ENCODE measurements at regions not wholly inside any gene's neighbourhood (a gene's known extent, or its start where the extent isn't known, plus 50 kb on each side); places are given as distances from the start of the nearest gene placed in this dataset.

GRCh38 chr2:56484906-56485305 is 301.1 kb downstream of the CCDC85A start:
- ChIA-PET POLR2A (no interaction called here), CTCF (no interaction called here)
- no TSS peak for BruUV-seq (replicated peaks)
- Histone ChIP-seq H3K9me3 (no peaks in the 10 kb centered on the region), H3K27me3 (replicated peaks; ENCODE audit: control insufficient read depth, insufficient read depth, low read length) (no peaks in the 10 kb centered on the region), H3K36me3 (ENCODE audit: control insufficient read depth, insufficient read depth, low read length) (no peaks in the 10 kb centered on the region), H3K4me3 (ENCODE audit: low read depth, low read length) (no peak overlapping the region), H3K4me1 (no peaks in the 10 kb centered on the region)
- no peaks in the 10 kb centered on the region for H3K4me1 Mint-ChIP-seq (ENCODE audit: low read depth, unreplicated experiment)
- DNase-seq, result no peak
- TF ChIP-seq CTCF (IDR thresholded peaks at IDR 0.05; ENCODE audit: insufficient read depth in 1 of 2, low read depth in 1 of 2, low read length in 1 of 2, severe bottlenecking in 1 of 2, unreplicated experiment in 1 of 2), result no peak
- no peak overlapping the region for H3K27ac Mint-ChIP-seq (ENCODE audit: unreplicated experiment)
- no peak overlapping the region for H3K4me3 Mint-ChIP-seq (ENCODE audit: unreplicated experiment)
- intact Hi-C loops (cut with micrococcal nuclease; ENCODE audit: unreplicated experiment), result no loop called here
- no peaks in the 10 kb centered on the region for H3K9me3 Mint-ChIP-seq (ENCODE audit: unreplicated experiment)
- no peaks in the 10 kb centered on the region for H3K36me3 Mint-ChIP-seq (ENCODE audit: insufficient read depth, unreplicated experiment)
- H3K27me3 Mint-ChIP-seq (ENCODE audit: insufficient read depth, unreplicated experiment), result peaks cover 13% of the 10 kb centered on the region

GRCh38 chr2:56500317-56500716 is 316.5 kb downstream of the CCDC85A start:
- Mint-ChIP-seq H3K9me3 (ENCODE audit: unreplicated experiment) (peaks cover 9% of the 10 kb centered on the region), H3K4me3 (ENCODE audit: unreplicated experiment) (no peak overlapping the region), H3K4me1 (ENCODE audit: low read depth, unreplicated experiment) (no peaks in the 10 kb centered on the region), H3K36me3 (ENCODE audit: insufficient read depth, unreplicated experiment) (no peaks in the 10 kb centered on the region), H3K27me3 (ENCODE audit: insufficient read depth, unreplicated experiment) (peaks cover 2% of the 10 kb centered on the region), H3K27ac (ENCODE audit: unreplicated experiment) (no peak overlapping the region)
- H3K36me3 ChIP-seq (ENCODE audit: control insufficient read depth, insufficient read depth, low read length), result no peaks in the 10 kb centered on the region
- H3K4me3 ChIP-seq (ENCODE audit: low read depth, low read length), result no peak overlapping the region
- no peaks in the 10 kb centered on the region for H3K4me1 ChIP-seq
- intact Hi-C loops (cut with micrococcal nuclease; ENCODE audit: unreplicated experiment), result no loop called here
- no peak for TF ChIP-seq CTCF (IDR thresholded peaks at IDR 0.05; ENCODE audit: insufficient read depth in 1 of 2, low read depth in 1 of 2, low read length in 1 of 2, severe bottlenecking in 1 of 2, unreplicated experiment in 1 of 2)
- POLR2A ChIA-PET, result no interaction called here
- BruUV-seq (replicated peaks), result no TSS peak
- no peak for DNase-seq
- no peaks in the 10 kb centered on the region for H3K9me3 ChIP-seq
- CTCF ChIA-PET, result no interaction called here
- H3K27me3 ChIP-seq (replicated peaks; ENCODE audit: control insufficient read depth, insufficient read depth, low read length), result no peaks in the 10 kb centered on the region

GRCh38 chr2:56502616-56503015 is 318.8 kb downstream of the CCDC85A start:
- BruUV-seq (replicated peaks), result no TSS peak
- ChIA-PET CTCF (no interaction called here), POLR2A (no interaction called here)
- DNase-seq, result no peak
- no peak overlapping the region for H3K4me3 ChIP-seq (ENCODE audit: low read depth, low read length)
- no peaks in the 10 kb centered on the region for H3K4me1 ChIP-seq
- intact Hi-C loops (cut with micrococcal nuclease; ENCODE audit: unreplicated experiment), result loop anchor here (1.0 kb wide), 1 partner anchor 13 kb away; no protein-coding TSS in a partner anchor
- H3K9me3 ChIP-seq, result no peaks in the 10 kb centered on the region
- no peaks in the 10 kb centered on the region for H3K4me1 Mint-ChIP-seq (ENCODE audit: low read depth, unreplicated experiment)
- no peak for TF ChIP-seq CTCF (IDR thresholded peaks at IDR 0.05; ENCODE audit: insufficient read depth in 1 of 2, low read depth in 1 of 2, low read length in 1 of 2, severe bottlenecking in 1 of 2, unreplicated experiment in 1 of 2)
- H3K27me3 ChIP-seq (replicated peaks; ENCODE audit: control insufficient read depth, insufficient read depth, low read length), result no peaks in the 10 kb centered on the region
- H3K27me3 Mint-ChIP-seq (ENCODE audit: insufficient read depth, unreplicated experiment), result peaks cover 2% of the 10 kb centered on the region
- no peaks in the 10 kb centered on the region for H3K36me3 Mint-ChIP-seq (ENCODE audit: insufficient read depth, unreplicated experiment)
- H3K36me3 ChIP-seq (ENCODE audit: control insufficient read depth, insufficient read depth, low read length), result no peaks in the 10 kb centered on the region
- no peak overlapping the region for H3K27ac Mint-ChIP-seq (ENCODE audit: unreplicated experiment)
- no peaks in the 10 kb centered on the region for H3K9me3 Mint-ChIP-seq (ENCODE audit: unreplicated experiment)
- H3K4me3 Mint-ChIP-seq (ENCODE audit: unreplicated experiment), result no peak overlapping the region

Measured in Caco-2 (cell line).